Activated CD8-positive, alpha-beta memory T cell treated with anti-CD3 and anti-CD28 coated beads for 36 hours (primary cell): ENCODE measurements at regions not wholly inside any gene's neighbourhood (a gene's known extent, or its start where the extent isn't known, plus 50 kb on each side); places are given as distances from the start of the nearest gene placed in this dataset.

Source experiments
- CTCF ChIA-PET: fragments of 350-600 bp; sonication (Branson Sonifier 250); formaldehyde crosslinking; loops from one replicate; lab custom pipeline; 2021; ENCODE audit warnings: antibody characterized with exemption; lab: Charles Lee
- POLR2A ChIA-PET: fragments of 350-600 bp; sonication (Branson Sonifier 250); formaldehyde crosslinking; loops from one replicate; lab custom pipeline; 2021; ENCODE audit warnings: antibody characterized with exemption; lab: Charles Lee

GRCh38 chr6:105603788-105604586 lies 201.1 kb upstream of the PREP start:
- CTCF ChIA-PET: no interaction called here

DNA sequence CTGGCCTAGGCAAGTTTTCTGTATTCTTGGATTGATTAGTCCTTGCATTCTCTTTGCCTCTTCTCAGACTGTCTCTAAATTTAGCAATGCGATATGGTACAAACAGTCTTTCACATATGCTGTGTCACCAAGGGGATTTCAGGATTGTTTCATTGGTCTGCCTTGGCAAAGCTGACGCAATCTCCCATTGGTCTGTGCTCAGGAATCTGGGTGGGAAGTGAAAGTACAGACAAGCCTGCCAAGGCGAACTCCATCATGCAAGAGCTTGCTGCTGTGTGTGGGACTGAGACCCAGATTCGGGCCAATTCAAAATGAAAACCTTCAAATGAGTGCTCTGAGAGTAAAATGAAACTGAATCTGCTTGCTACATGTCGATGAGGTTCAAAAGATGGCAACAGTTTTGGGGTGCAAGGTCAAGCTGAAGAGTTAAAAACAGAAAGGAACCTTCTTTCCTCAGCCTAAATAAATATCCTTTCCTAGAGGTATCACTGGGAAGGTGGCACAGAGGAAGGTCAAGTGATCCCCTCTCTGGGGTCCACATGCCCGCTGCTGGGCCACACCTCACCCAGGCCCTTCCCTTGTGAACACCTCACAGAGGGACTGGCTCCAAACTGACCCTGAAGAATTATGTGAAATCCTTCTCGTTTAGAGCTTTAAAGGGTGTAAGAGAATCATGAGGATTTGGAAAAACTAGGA lies 198.8 kb upstream of the PREP start:
- POLR2A ChIA-PET: interaction anchor here (0.7 to 1.7 kb wide), 2 partner anchors 19 to 148 kb away, joined by 3 to 4 read pairs; no protein-coding TSS in a partner anchor

More at GRCh38 chr6:105603788-105604586, 201.1 kb upstream of the PREP start:
- POLR2A ChIA-PET: no interaction called here

GRCh38 chr6:105600336-105601260 lies 197.7 kb upstream of the PREP start:
- POLR2A ChIA-PET: interaction anchor here (1.7 kb wide), 1 partner anchor 20 kb away, joined by 4 read pairs; no protein-coding TSS in a partner anchor
- CTCF ChIA-PET: no interaction called here

More for the DNA sequence above, 198.8 kb upstream of the PREP start:
- CTCF ChIA-PET: interaction anchor here (0.9 kb wide), 1 partner anchor 47 kb away, joined by 4 read pairs; no protein-coding TSS in a partner anchor

DNA sequence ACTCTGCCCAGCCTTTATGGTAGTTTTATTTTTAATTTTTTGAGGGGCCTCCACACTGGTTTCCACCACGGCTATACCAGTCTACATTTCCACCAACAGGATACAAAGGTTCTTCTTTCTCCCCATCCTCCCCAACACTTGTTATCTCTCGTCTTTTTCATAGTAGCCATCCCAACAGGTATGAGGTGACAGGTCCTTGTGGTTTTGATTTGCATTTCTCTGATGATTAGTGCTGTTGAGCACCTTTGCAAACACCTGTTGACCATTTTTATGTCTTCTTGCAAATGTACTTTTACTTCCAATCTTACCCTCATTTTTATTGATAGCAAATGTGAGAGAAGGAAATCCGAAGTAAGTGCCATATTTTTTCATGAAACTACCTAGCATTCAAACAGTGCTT lies 195.4 kb upstream of the PREP start:
- POLR2A ChIA-PET: no interaction called here
- CTCF ChIA-PET: no interaction called here

GRCh38 chr6:105596284-105596755 lies 193.4 kb upstream of the PREP start:
- POLR2A ChIA-PET: no interaction called here
- CTCF ChIA-PET: no interaction called here

DNA sequence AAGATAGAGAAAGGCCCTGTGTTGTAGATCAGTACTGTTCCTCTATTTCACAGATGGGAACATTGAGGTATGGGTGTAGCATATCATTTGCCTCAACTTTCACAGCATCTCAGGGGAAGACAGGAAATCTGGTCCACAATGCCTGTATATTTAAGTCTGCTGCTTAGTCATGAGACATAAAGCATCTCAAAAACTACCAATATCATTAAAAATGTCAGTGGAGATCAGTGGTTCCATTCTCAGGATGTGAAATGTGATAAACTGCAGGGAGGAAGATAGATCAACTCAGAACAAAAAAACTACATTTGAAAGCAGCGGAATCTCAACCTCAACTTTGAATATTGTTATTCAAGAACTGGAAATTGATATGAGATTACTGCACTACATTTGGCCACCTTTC lies 192.9 kb upstream of the PREP start:
- CTCF ChIA-PET: no interaction called here
- POLR2A ChIA-PET: no interaction called here

GRCh38 chr6:105594821-105595220 lies 191.9 kb upstream of the PREP start:
- ChIA-PET CTCF (no interaction called here), POLR2A (no interaction called here)

DNA sequence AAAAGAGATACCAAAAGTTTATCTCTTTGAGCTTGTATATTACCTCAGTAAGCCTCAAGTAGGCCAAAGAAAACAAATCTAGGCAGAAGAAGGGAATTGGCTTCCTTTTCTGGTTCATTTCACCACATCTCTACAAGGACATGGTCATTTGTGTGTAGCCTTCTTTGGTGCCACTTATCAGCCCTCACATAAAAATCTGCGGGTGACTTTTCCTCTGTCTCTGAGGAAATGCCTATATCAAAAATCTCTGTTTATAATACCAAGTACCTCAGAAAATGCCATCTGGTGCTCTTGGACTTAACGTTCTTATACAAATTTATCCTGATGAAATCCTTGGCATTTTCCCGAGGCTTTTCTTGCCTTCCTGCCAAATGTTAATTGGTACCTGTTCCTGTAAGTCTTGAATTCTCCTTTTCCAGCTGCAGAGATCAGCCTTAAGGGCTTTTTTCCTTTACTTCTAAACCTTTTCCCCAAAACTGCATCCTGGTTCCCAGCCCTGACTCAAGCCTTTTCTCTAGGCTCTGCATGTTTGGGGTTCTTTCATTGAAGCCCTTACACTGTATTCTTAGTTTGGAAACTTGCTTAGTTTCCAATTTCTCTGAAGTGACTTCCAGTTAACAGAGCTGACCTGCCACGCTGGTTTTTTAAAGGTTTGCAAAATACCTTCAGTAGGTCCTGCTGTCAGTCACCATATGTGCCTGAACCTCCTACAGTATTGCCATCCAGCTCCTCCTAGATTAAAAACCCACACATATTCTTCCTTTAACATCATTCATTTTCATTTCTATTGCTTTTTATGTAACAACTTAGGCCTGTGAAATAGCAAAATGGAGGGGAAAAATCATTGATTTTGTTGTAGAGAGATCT lies 191.2 kb upstream of the PREP start:
- POLR2A ChIA-PET: no interaction called here
- CTCF ChIA-PET: no interaction called here

GRCh38 chr6:105593056-105593690 lies 190.3 kb upstream of the PREP start:
- ChIA-PET CTCF (interaction anchor here (1.2 kb wide), 1 partner anchor 26 kb away, joined by 3 read pairs; no protein-coding TSS in a partner anchor), POLR2A (no interaction called here)

- CTCF ChIA-PET: interaction anchor here (1.2 kb wide), 1 partner anchor 25 kb away, joined by 3 read pairs; no protein-coding TSS in a partner anchor
- POLR2A ChIA-PET: no interaction called here
Observed at GRCh38 chr6:105592329-105592728, 189.4 kb upstream of the PREP start.

GRCh38 chr6:105591053-105591452 lies 188.2 kb upstream of the PREP start:
- POLR2A ChIA-PET: no interaction called here
- CTCF ChIA-PET: no interaction called here

GRCh38 chr6:105588123-105588710 lies 185.3 kb upstream of the PREP start:
- ChIA-PET CTCF (no interaction called here), POLR2A (no interaction called here)

DNA sequence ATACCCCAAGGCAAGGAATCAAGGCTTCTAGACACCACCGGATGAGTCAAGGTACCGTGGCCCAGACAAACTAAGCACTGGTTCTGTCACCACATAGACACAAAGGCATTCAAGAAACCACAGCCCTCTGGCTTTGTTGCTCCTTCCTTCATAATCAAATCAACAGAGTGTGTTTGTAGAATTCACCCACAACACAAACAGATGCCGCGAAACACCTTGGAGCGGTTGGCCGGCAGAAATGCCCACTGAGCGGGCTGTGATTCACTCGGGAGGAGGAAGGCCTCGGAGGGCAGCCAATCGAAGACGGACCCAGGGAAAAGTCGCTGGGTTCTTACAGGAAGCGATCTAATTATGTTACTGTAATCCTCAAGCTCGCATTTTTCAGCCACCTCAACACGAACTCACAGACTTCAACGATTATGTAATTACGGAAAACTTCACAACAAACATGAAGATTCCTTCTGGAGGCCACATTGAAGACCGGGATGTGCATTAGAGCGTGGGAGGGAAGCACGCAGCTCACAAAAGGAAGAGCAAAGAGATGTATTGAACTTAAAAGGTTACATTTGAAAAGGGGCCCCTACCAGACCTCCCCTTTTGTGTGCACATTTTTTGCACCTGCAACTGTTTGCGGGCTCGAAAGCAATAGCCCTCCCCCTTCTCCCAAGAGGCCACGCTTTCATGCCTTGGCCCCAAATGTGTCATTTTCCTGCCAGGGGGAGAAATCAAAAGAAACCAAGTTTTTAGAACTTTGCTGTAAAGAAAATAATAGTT lies 184.7 kb upstream of the PREP start:
- ChIA-PET CTCF (no interaction called here), POLR2A (no interaction called here)

DNA sequence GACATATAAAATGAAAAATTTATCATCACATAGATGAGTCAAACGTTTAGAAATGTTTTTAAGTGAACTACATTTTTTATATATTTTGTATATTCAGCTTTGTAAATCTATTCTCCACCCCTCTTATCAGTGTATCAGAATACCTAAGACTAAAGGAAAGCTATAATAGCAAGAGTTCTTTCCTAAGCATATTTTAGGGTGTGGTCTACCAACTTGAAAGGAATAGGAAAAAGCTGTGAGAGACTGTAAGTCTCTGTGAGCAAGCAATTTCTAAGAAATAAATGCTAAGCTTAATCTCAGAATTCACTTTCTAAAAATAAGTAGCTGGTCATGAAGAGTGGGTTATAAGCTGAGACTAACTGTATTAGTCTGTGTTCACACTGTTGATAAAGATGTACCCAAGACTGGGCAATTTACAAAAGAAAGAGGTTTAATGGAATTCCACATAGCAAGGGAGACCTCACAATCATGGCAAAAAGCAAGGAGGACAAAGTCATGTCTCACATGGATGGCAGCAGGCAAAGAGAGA lies 175.4 kb upstream of the PREP start:
- ChIA-PET CTCF (interaction anchor here (0.7 kb wide), 1 partner anchor 84 kb away, joined by 3 read pairs; no protein-coding TSS in a partner anchor), POLR2A (no interaction called here)

DNA sequence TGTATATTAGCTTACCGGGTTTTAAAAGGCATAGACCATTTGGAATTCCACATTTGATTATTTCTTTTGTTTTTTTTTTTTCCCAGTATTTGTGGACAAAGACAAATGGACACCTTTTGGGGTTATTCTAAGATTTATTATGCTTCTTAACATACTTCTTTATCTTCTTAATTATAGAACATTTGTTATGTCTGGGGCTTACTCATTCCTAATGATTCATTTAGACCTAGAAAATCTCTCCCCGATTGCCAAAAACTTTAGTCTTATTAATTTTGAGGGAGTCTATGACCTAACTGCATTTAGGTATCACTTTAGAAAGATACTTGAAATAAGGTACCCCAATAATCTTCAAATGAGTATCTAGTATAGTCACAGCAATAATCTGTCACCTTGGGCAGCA lies 170.7 kb upstream of the PREP start:
- POLR2A ChIA-PET: no interaction called here
- CTCF ChIA-PET: no interaction called here

GRCh38 chr6:105573138-105573537 lies 170.3 kb upstream of the PREP start:
- ChIA-PET CTCF (no interaction called here), POLR2A (no interaction called here)

- CTCF ChIA-PET: no interaction called here
Observed at GRCh38 chr6:105570416-105570815, 167.5 kb upstream of the PREP start.

More at GRCh38 chr6:105570416-105570815, 167.5 kb upstream of the PREP start:
- POLR2A ChIA-PET: no interaction called here
